Eye (tissue), 1 donor: ENCODE measurements at regions not wholly inside any gene's neighbourhood (a gene's known extent, or its start where the extent isn't known, plus 50 kb on each side); places are given as distances from the start of the nearest gene placed in this dataset.

Source experiments
- DNase-seq: peaks from one replicate; pipeline ENCODE4 v3.0.0-alpha.2; 2015

- no peak for DNase-seq
Measured at GRCh38 chr9:105065098-105066088, 137.4 kb upstream of the ABCA1 start.

DNA sequence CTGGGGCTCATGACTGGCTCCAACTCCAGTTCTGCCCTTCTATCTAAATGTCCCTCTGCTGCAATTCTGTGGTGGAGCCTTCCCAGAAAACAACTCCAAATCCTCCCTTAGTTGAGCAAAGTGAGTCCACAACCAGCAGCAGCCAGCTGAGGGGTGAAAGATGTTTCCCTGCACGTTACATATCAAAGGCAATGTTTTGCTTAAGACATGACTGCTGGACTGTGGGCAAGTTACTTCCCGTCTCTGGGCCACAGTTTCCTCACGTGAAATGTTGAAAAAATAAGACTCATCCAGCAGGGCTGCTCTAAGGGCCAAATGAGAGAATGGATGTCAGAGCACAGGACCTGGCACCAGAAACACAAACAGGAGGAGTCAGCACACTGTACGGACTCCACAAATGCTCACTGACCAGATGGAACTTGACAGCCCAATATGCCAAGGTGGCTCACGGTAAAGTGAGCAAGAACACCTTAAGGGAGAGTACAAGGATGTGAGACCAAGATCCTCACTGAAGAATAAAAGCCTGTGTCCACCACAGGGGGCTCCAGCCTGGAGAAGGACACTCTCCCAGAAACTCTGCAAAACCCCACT is 138.4 kb upstream of the ABCA1 start:
- no peak for DNase-seq

DNA sequence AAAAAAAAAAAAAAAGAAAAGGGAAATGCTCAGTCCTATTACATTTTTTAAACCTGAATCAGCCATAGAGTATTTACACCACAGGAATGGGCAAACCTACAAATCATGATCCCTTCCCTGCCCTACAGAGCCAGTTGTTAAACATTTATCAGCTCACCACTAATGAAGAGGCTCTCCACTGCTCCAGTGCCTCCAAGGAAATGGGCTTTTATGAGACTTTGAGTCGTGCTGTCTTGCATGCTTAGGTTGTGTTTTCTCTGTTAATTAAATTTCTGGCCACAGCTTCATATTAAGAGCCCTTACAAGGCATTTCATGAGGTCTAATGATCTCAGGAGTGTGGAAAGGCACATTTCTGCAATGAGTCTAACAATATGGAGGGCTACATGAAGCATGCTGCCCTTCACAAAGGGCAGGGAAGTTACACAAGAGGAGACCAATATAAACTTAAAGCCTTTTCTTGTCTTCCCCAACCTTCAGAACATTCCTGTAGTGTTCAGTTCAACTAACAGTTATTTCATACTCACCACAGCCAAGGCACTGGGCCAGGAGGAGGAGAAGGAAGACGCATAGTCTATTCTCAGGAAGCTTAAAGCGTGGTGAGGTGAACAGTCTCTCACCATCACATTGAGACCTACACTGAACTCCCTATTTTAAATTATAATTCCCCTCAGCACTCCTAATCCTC is 140.1 kb upstream of the ABCA1 start:
- no peak for DNase-seq

- no peak for DNase-seq
Measured at GRCh38 chr9:105069285-105069684, 141.3 kb upstream of the ABCA1 start.

DNA sequence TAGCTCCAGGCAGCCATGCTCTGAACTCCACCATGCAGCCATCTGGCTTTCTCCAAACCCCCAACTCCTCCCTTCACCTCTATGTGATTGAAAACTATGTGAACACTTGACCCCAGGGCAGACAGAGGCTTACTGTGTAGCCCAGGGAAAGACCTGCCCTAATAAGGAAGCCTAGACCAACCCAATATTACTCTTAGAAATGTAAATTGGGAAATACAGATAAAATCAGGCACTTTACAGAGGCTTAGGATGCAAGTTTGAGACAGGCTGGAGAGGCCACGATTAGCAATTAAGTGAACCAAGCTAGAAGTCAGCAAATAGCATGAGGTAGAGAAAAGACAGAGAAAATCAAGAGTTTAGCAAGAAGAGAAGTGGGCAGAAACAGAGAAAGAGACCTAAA is 141.7 kb upstream of the ABCA1 start:
- DNase-seq: no peak

- no peak for DNase-seq
Measured at GRCh38 chr9:105070176-105070575, 142.2 kb upstream of the ABCA1 start.

DNA sequence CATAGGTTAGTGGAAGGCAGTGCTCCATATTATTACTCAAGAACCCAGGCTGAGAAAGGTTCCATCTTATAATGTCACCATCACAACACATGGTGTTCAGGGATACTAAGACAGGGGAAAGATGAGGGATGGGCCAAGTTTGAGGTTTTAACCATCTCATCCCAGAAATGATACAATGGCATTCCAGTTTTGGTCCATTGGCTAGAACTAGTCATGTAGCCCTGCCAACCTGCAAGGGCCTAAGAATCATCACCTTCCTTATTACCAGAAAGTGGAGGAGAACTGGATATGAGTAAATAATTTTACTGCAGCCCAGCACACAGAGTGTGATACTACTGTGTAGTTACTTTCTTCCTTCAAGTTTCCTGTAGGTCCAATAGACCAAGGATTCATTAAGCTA is 144.5 kb upstream of the ABCA1 start:
- DNase-seq: no peak

- DNase-seq: no peak
Measured at GRCh38 chr9:105073147-105073546, 145.2 kb upstream of the ABCA1 start.

DNA sequence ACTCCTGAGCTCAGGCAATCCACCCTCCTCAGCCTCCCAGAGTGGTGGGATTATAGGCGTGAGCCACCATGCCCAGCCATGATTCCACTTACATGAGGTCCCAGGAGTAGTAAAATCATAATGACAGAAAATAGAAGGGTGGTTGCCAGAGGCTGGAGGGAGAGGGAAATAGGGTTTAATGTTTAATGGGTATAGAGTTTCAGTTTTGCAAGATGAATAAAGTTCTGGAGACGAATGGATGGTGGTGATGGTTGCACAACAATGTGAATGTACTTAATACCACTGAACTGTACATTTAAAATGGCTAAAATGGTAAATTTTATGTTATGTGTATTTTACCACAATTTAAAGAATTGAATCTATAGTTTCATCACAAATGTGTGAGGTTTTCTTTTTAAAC is 146.5 kb upstream of the ABCA1 start:
- DNase-seq: no peak

- DNase-seq: no peak
Measured at GRCh38 chr9:105076729-105077128, 148.8 kb upstream of the ABCA1 start.

DNA sequence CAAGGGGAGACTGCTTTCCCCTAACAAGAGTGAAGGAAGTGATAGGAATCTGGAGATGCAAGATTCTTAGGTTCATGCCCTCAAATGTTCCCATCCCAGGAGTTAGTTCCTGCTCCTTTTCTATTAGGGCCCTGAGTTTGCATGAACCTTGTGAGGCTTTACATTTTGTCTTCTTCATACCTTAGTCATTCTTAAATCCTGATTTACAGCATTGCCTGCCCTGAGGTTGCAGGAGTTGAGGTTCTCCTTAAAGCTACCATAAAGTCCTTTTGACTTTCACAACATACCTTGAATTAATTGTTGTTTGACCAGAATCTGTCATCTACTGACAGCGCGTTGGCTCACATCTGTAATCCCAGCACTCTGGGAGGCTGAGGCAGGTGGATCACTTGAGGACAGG is 151.5 kb upstream of the ABCA1 start:
- no peak for DNase-seq

DNA sequence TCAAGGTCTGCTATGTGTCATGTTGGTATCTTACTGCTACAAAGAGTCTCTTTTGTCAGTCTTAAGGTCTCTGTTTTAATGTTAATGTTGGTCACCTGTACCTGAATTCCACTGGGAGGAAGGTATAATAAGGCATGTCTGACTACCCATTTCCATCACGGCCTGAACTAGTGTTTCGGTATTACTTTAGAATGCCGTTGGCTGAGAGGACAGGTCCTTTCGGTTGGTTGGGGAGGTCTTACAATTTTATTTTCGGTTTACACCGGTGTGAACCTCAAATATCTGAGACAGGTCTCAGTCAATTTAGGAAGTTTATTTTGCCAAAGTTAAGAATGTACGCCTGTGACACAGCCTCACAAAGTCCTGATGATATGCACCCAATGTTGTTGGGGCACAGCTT is 154.9 kb upstream of the ABCA1 start:
- DNase-seq: no peak

DNA sequence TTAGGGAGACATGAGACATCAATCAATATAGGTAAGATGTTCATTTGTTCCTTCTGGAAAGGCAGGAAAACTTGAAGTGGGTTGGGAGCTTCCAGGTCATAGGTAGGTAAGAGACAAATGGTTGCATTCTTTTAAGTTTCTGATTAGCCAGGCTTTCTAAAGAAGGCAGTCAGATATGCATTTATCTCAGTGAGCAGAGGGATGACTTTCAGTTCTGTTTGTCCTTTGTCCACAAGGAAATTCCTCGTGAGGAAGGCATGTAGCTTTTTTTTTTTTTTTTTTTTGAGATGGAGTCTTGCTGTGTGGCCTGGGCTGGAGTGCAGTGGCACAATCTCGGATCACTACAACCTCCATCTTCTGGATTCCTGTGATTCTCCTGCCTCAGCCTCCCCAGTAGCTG is 155.3 kb upstream of the ABCA1 start:
- DNase-seq: no peak

GRCh38 chr9:105087910-105088898 is 156.2 kb upstream of the SLC44A1 start:
- no peak for DNase-seq

DNA sequence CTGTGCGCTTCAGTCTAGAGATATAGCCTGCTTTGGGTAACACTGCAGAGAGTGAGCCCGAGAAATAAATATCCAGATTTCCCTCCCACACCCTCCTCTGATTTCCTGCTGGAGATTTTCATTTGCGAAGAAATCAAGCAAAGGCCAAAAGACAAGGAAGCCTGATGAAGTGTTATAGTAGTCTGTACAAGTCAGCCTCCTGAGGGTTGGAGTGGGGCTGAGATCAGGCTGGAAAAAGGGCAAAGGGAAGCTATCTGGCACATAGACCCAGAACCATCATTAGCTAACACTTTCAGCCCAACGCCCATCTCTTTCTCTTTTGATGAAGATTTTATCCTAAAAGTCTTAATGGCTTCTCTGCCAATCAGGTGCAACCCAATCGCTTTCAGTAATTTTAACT is 154.6 kb upstream of the SLC44A1 start:
- DNase-seq: no peak

DNA sequence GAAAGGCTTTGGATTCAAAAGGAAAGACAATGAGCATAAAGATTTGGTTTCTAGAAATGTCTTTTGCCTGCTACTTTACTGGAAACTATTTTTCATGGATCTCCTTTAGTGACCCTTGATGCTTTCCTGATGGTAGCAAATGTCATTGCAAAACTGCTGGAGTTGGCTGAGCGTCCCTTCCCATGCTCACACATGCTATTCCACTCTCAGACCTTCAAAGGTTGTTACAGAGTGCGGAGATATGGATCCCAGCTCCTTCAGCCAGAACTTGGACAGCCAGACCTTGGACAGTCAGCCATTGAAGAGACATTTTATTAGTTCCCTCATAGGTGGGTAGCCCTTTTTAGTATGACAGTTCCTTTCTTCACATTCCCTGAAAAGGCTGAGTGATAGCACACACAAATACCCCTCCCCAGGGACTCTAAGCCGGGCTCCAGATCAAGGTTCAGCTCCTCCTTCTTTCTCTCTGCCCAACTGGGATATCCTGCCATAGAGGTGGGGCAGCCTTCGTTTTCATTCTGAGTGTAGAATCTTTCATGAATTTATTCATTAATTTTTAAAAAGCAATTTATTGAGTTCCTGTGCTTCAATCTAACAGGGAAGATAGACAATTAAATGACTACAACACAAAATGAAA is 153.3 kb upstream of the SLC44A1 start:
- no peak for DNase-seq

GRCh38 chr9:105093685-105094084 is 150.8 kb upstream of the SLC44A1 start:
- DNase-seq: no peak

GRCh38 chr9:105098370-105098769 is 146.1 kb upstream of the SLC44A1 start:
- DNase-seq: no peak

- no peak for DNase-seq
Measured at GRCh38 chr9:105103776-105104175, 140.7 kb upstream of the SLC44A1 start.

GRCh38 chr9:105114318-105114717 is 130.1 kb upstream of the SLC44A1 start:
- no peak for DNase-seq

DNA sequence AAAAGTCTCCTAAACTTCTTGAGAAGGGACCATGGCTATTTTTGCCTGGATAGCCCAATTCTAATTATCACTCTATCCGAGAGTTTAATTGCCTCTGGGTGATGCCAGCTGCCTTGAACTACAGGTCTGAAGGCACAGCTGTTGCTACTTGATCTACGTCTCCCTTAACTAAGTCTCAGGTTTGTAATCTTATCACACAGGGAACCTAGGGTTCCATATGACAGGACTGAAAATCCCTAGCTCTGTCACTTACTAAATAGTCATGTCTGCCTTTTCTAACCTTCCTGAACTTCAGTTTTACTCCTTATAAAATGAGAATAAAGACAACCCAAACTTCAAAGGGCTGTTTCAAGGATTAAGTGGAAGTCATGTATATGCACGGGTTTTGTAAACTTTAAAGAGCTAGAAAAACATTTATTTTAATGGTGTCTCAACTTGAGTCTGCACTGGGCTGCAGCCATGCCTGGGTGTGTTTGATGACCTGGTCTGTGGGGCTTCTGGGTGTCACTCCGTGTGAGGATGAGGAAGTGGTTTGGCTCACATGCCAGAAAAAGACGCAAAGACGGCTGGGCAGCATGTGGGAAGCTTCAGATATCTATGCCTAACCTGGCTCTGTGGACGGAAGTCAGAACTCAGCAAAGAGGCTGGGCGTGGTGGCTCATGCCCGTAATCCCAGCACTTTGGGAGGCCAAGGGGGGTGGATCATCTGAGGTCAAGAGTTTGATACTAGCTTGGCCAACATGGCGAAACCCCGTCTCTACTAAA is 129.3 kb upstream of the SLC44A1 start:
- DNase-seq: no peak
